ENCODE measurements at regions not wholly inside any gene's neighbourhood (a gene's known extent, or its start where the extent isn't known, plus 50 kb on each side); places are given as distances from the start of the nearest gene placed in this dataset.
"Not testable (repeated sequence)": the region's sequence is repeated elsewhere in the genome, so short reads cannot be mapped to it uniquely, and the experiment has no call there.

GRCh38 chr4:116001291-116001690 is 887.9 kb upstream of the NDST4 start:
- Mint-ChIP-seq H3K9me3 (peaks cover 23% of the 10 kb centered on the region), H3K4me3 (no peak overlapping the region), H3K27ac (no peak overlapping the region), H3K36me3 (ENCODE audit: low read depth) (no peaks in the 10 kb centered on the region), H3K4me1 (ENCODE audit: low read depth) (no peaks in the 10 kb centered on the region; the same call in 1 of the 2 replicates), H3K27me3 (ENCODE audit: insufficient read depth) (no peaks in the 10 kb centered on the region; the same call in 1 of the 2 replicates)
- TF ChIP-seq, protein P1, sequence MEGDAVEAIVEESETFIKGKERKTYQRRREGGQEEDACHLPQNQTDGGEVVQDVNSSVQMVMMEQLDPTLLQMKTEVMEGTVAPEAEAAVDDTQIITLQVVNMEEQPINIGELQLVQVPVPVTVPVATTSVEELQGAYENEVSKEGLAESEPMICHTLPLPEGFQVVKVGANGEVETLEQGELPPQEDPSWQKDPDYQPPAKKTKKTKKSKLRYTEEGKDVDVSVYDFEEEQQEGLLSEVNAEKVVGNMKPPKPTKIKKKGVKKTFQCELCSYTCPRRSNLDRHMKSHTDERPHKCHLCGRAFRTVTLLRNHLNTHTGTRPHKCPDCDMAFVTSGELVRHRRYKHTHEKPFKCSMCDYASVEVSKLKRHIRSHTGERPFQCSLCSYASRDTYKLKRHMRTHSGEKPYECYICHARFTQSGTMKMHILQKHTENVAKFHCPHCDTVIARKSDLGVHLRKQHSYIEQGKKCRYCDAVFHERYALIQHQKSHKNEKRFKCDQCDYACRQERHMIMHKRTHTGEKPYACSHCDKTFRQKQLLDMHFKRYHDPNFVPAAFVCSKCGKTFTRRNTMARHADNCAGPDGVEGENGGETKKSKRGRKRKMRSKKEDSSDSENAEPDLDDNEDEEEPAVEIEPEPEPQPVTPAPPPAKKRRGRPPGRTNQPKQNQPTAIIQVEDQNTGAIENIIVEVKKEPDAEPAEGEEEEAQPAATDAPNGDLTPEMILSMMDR (IDR thresholded peaks at IDR 0.05), result no peak
- DNase-seq, result no peak

- no peak overlapping the region for H3K4me3 Mint-ChIP-seq
- no peaks in the 10 kb centered on the region for H3K27me3 Mint-ChIP-seq (ENCODE audit: insufficient read depth)
- TF ChIP-seq, protein P1 (IDR thresholded peaks at IDR 0.05), result no peak
- peaks cover 15% of the 10 kb centered on the region for H3K9me3 Mint-ChIP-seq
- H3K4me1 Mint-ChIP-seq (ENCODE audit: low read depth), result no peaks in the 10 kb centered on the region
- H3K27ac Mint-ChIP-seq, result no peak overlapping the region
- no peak for DNase-seq
- H3K36me3 Mint-ChIP-seq (ENCODE audit: low read depth), result no peaks in the 10 kb centered on the region
These were observed 873.2 kb upstream of the NDST4 start for GRCh38 chr4:115986573-115986972.

DNA sequence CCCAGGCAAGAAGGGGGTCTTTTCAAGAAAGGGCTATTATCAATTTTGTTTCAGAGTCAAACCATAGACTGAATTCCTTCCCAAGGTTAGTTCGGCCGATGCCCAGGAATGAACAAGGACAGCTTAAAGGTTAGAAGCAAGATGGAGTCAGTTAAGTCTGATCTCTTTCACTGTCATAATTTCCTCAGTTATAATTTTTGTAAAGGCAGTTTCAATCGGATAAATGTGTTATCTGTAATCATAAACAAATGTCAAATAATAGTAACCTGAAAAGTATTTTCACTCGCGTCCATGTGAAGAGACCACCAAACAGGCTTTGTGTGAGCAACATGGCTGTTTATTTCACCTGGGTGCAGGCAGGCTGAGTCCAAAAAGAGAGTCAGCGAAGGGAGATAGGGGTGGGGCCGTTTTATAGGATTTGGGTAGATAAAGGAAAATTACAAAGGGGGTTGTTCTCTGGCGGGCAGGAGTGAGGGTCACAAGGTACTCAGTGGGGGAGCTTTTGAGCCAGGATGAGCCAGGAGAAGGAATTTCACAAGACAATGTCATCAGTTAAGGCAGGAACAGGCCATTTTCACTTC is 862.1 kb upstream of the NDST4 start:
- not testable (repeated sequence) for H3K27ac Mint-ChIP-seq; H3K4me3 Mint-ChIP-seq; H3K4me1 Mint-ChIP-seq (ENCODE audit: low read depth); H3K27me3 Mint-ChIP-seq (ENCODE audit: insufficient read depth); H3K36me3 Mint-ChIP-seq (ENCODE audit: low read depth); DNase-seq
- peaks cover 20% of the 10 kb centered on the region for H3K9me3 Mint-ChIP-seq

DNA sequence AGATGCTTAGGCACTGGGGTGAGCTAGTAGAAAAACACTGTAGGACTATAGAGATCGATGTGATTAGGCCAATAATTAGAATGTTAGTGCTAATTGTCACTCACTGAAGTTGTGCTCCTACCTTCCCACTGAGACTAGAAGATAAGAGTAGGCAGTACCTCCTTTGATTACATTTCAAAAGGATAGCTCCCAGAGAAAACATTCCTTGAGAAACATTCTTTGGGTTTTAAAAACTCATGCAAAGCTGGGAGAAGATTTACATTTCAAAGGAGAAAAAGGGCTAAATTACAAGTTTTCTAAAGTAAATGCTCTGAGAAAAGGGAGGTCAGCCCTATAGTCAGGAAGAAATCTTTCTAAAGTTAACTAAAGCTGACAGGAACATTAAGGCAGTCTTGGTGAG is 860.3 kb upstream of the NDST4 start:
- Mint-ChIP-seq H3K36me3 (ENCODE audit: low read depth) (no peaks in the 10 kb centered on the region), H3K27ac (no peak overlapping the region), H3K4me3 (no peak overlapping the region), H3K27me3 (ENCODE audit: insufficient read depth) (no peaks in the 10 kb centered on the region; the same call in 1 of the 2 replicates), H3K9me3 (peaks cover 7% of the 10 kb centered on the region), H3K4me1 (ENCODE audit: low read depth) (no peaks in the 10 kb centered on the region)
- TF ChIP-seq, protein P1 (IDR thresholded peaks at IDR 0.05), result no peak
- no peak for DNase-seq

GRCh38 chr4:115972967-115973366 is 859.5 kb upstream of the NDST4 start:
- Mint-ChIP-seq H3K27me3 (ENCODE audit: insufficient read depth) (no peaks in the 10 kb centered on the region; the same call in 1 of the 2 replicates), H3K27ac (no peak overlapping the region), H3K4me1 (ENCODE audit: low read depth) (no peaks in the 10 kb centered on the region), H3K9me3 (peaks cover 6% of the 10 kb centered on the region), H3K4me3 (no peak overlapping the region), H3K36me3 (ENCODE audit: low read depth) (no peaks in the 10 kb centered on the region)
- no peak for DNase-seq
- TF ChIP-seq, protein P1 (IDR thresholded peaks at IDR 0.05), result no peak

DNA sequence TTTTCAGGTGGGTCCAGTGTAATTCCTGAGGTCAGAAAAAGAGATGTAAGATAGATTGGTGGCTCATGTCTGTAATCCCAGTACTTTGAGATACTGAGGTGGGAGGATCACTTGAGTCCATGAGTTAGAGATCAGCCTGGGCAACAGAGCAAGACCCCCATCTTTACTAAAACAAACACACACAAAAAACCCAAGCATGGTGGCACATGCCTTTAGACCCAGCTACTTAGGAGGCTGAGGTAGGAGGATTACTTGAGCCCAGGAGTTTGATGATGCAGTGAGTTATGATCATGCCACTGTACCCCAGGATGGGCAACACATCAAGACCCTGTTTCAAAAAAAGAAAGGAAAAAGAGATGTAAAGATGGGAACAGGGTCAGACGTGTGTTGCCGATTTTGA is 857.4 kb upstream of the NDST4 start:
- H3K27ac Mint-ChIP-seq, result no peak overlapping the region
- H3K9me3 Mint-ChIP-seq, result peaks cover 6% of the 10 kb centered on the region
- H3K36me3 Mint-ChIP-seq (ENCODE audit: low read depth), result no peaks in the 10 kb centered on the region
- no peak overlapping the region for H3K4me3 Mint-ChIP-seq
- no peaks in the 10 kb centered on the region for H3K4me1 Mint-ChIP-seq (ENCODE audit: low read depth)
- no peak for DNase-seq
- H3K27me3 Mint-ChIP-seq (ENCODE audit: insufficient read depth), result no peaks in the 10 kb centered on the region
- TF ChIP-seq, protein P1 (IDR thresholded peaks at IDR 0.05), result no peak

Measured in HFFc6 (cell line).